Hippocampal formation (tissue), 2 donors: ENCODE measurements at regions not wholly inside any gene's neighbourhood (a gene's known extent, or its start where the extent isn't known, plus 50 kb on each side); places are given as distances from the start of the nearest gene placed in this dataset.

Experiments used
- DNase-seq, 2 donors: peaks; one replicate each; lab custom pipeline; 2025; lab: John Stamatoyannopoulos, UW

- DNase-seq, result no peak
Measured at GRCh38 chr20:18971574-18971973, 158.0 kb downstream of the SCP2D1 start.

- no peak for DNase-seq
Measured at GRCh38 chr20:18972251-18972876, 158.8 kb downstream of the SCP2D1 start.

DNA sequence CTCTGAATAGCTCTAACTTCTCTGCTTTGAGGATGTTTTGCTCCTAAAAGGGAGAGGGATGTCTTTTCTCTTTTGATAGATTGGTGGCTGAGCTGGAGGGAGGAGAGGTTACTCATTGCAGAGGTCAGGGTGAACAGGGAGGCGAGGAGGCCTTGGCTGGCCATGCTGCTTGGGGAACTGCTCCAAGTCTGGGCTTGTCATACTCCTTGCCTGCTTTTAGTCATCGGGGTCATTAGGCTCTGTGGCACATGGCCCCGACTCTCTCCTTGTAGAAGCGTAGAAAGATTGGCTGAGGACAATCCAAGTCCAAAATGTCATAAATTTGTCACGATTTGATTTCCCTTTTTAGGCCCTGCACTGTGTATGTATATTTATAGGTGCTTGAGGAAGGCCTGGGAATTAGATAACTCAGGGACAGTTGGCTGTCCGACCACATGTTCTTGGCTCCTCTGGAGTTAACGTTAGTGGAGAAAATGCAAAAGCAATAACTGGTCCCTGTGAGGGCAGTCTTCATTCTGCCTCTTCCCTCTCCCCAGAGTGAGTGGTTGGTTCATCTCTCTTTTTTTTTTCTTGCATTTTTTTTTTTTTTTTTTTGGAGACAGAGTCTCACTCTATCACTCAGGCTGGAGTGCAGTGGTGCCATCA is 160.1 kb downstream of the SCP2D1 start:
- DNase-seq, result no peak

GRCh38 chr20:18974660-18975059 is 161.1 kb downstream of the SCP2D1 start:
- no peak for DNase-seq

DNA sequence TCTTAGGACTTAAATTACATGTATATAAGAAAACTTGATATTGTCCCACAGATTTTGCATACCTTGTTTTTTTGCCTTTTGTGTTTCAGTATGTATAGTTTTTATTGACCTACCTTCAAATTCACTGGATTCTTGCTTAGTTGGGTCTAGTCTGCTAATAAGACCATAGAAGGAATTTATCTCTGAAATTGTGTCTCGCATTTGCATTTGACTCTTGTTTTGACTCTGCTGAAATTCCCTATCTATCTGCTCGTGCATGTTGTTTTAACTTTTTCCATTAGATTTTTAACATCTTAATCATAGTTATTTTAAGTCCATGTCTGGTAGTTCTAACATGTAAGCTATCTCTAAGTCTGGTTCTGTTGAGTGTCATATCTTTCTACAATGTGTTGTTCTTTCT is 163.9 kb downstream of the SCP2D1 start:
- DNase-seq, result no peak

DNA sequence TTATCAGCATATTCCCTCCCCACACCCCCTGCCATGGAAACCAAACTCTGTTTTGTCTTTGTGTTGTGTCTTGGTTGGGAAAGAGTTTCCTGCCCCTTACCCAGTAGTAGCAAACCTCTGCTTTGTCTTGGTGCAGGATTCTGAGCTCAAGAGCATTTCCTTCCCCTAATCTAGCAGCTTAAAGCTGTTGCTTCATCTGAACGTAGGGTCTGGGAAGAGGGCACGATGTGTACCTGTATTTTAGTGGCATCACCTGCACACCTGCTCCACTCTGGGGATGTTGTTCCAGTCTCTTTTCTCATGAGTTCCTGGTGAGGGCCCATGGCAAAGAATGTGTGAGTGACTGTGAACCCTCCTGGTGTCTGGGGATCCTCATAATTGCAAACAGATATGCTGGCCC is 164.7 kb downstream of the SCP2D1 start:
- no peak for DNase-seq

DNA sequence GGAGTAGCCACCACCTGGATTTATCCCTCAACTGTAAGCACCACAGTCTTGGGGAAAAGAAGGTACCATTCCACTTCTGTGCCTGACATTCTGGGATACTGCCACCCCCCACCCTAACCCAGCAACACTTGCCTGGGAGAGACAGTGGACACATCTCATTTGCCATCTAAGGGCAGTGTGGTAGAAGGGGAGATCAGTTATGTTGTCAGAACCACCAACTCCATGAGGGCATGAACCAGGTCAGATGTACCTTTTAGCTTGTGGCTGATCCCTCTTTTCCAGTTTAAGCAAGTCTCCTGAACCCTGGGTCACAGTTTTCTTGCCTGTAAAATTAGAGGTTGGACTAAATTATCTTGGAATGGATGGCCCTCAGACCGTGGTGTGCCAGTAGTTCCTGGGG is 165.5 kb downstream of the SCP2D1 start:
- no peak for DNase-seq

DNA sequence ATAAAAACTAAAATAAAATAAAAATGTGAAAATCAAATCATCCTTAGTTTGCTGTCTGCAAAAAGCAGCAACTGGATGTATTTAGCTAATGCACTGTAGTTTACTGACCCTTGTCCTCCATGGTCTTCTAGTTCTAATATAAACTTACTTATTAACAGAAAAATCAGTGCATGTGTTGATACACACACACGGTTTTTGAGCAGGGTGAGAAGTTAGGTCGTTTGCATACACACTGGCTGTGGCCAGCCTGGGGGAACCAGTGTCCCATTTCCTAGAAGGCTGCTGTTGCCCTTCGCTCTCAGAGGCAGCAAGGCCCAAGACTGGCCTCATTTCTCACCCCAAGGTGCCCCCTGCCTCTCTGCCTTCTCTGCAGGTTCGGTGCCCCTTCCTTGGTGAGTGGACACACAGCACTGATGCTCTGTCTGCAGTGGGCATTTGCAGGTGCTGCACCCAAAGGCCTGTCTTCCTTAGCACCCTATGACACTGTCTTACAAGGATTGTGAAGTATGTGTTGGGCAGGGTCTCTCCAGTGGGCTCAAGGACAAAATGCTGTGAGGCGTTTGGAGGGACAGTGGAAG is 168.5 kb downstream of the SCP2D1 start:
- no peak for DNase-seq

DNA sequence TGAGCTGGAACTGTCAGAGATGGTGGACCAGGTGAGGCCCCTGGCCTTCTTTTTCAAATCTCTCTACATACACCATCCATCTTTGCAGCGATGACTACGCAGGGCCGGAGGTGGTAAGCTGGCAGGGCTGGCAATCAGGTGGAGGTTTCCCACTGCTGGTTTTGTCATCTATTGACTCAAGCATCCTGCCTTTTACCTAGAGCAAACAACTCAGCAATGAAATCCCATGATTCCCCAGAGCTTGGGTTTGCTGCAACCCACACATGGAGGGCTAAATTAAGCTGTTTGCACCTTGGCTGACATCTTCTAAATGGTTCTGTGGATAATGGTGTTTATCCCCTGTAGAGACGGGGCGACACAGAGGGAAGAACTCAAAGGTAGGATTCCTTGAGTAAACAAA is 170.2 kb downstream of the SCP2D1 start:
- no peak for DNase-seq

- DNase-seq, result no peak
Measured at GRCh38 chr20:18984238-18985200, 170.9 kb downstream of the SCP2D1 start.

- DNase-seq, result no peak
Measured at GRCh38 chr20:18985551-18985950, 172.0 kb downstream of the SCP2D1 start.

DNA sequence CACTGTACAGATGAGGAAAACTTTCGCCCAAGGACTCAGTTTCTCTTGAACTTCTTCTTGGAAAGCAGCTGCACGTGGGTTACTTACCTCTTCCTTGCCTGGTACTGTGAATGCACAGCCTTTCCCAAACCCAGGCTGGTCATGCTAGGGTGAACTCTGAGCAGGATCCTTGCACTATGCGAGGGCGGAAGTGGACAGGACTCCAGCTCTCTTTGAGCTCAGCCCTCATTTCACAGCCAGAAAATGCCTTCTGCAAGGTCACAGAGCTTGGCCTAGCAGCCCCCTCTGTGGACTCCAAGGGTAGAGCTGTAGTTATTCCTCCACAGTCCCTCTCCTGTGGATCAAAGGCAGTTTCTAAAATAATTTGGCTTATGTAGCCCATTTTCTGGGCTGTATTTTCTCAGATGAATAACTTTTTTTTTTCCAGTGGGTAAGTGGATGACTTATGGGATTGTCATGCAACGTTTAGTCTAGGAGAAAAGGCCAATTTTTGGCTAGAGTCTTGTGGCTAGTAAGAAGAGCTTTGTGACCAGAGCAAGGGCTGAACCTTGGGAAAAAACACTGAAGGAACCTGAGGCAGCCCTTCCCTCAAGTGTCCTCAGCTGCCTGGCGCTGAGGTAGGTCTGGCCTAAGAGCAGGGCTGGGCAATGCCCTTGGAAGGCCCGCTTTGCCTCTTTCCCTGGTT is 172.7 kb downstream of the SCP2D1 start:
- DNase-seq, result no peak

DNA sequence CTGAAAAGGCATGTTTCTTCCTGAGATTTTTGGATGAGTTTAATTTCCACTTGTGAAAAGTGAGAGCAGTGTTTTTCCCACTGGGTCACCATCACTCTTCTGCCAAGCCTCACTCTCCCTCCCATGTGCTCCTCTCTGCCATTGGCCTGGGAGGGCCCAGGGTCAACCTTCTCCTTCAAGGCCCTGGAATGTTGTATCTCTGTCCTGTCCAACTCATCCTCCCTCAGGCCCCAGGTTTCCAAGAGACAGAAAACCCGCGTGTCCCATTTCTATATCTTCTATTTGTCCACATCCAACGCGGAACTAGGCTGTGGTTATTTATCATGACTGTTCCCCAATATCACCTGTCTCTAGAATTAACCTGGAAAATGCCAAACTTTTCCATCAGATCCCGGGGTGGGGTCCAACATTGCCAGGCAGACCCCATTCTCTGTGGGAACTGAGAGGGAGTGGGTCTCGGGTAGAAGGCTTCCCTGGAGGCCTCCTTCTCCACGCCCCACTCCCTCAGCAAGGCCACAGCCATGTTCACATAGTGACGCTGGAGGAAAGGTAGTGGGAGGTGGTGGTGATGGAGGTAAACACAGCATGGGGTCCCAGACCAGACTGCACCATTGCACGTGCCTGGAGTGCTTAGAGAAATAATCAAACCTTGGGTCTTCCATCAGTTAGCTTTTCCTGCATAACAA is 173.5 kb downstream of the SCP2D1 start:
- no peak for DNase-seq

GRCh38 chr20:18987781-18988360 is 174.3 kb downstream of the SCP2D1 start:
- no peak for DNase-seq

GRCh38 chr20:18988701-18989100 is 175.1 kb downstream of the SCP2D1 start:
- DNase-seq, result no peak

DNA sequence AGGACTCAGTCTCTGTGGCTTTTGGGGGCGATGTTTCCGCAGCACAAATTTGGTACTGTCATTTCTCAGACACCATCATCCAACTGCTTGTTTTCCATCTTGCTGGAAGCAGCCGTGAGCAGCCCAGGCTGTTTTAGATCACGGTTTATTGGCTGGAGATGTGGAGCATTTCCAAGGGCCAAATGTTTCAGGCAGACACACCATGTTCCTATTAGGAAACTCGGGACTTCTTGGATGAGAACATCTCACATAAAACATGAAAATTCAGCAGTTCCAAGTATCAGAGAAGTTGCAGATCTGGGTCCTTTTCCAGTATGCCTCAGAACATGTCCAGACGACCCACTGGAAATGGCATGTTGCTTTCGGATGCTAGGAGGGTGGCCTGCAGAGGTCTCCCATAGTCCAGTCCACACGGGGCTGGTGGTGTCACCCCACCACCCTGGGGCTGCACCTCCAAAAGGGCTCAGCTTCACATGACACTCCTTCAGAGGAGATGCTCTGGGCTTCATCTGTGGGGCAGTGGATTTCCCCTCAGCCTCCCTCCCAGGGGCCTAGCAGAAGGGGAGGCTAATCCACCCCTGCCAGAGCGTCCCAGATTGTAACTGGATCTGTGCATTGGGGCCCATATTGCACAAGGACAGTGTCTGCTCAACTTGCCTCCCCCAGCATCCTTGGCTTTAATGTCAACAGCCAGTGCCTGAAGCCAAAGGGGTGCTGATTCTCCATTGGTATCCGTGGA is 176.3 kb downstream of the SCP2D1 start:
- DNase-seq, result no peak

GRCh38 chr20:18991012-18991411 is 177.4 kb downstream of the SCP2D1 start:
- no peak for DNase-seq

DNA sequence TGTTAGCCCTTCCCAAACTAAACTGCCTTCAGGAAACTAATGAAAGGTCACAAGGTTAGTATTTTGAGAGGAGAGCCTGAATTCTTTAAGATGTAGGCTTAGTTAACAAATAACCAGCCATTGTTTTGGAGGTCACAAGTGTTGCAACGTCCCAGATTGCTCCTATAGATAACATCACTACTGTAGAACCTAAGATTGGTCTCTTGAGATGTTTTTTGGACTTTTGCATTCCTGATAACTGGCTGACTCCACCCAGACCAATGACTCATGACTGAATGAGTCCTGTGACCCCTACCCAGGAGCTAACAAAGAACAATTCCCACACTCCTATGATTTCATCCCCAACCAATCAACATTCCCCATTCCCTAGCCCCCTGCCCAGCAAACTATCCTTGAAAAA is 178.8 kb downstream of the SCP2D1 start:
- no peak for DNase-seq

GRCh38 chr20:18995455-18995854 is 181.9 kb downstream of the SCP2D1 start:
- no peak for DNase-seq

DNA sequence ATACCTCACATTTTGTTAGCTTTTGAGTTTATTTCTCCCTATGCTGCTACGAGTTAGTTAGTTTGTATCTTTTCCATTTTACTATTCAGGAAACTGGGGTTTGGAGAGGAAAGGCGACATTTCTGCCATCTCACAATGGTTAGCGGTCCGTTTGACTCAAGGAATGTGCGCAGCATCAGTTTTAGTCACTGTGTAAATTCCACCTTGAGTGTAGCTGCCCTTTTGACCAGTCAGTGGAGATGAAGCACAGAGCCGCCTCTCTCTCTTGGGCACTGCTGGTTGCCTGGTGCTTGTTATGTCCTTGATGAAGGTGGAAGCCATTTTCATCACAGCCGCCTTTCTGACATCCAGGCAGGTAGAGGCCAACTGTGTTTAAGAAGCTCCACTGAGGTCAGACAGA is 185.5 kb downstream of the SCP2D1 start:
- no peak for DNase-seq
